HG03045 (cell line): ENCODE measurements at regions not wholly inside any gene's neighbourhood (a gene's known extent, or its start where the extent isn't known, plus 50 kb on each side); places are given as distances from the start of the nearest gene placed in this dataset.

ENCODE experiments used
- ATAC-seq: cut with Tn5 transposase; IDR thresholded peaks from one replicate; pipeline ENCODE4 v1.9.1; 2021; ENCODE audit warnings: mild to moderate bottlenecking, moderate library complexity; ENCODE audit not compliant: unreplicated experiment

GRCh38 chr5:8606231-8606630 lies 737.3 kb downstream of the MTRR start:
- no peak for ATAC-seq

GRCh38 chr5:8611067-8611466 lies 742.1 kb downstream of the MTRR start:
- ATAC-seq, result no peak

- ATAC-seq, result no peak
These were observed 744.2 kb downstream of the MTRR start for GRCh38 chr5:8613078-8613685.

GRCh38 chr5:8615142-8615858 lies 746.4 kb downstream of the MTRR start:
- ATAC-seq, result no peak

GRCh38 chr5:8628521-8628920 lies 759.6 kb downstream of the MTRR start:
- no peak for ATAC-seq

GRCh38 chr5:8633259-8633658 lies 764.3 kb downstream of the MTRR start:
- no peak for ATAC-seq

GRCh38 chr5:8633696-8634095 lies 764.7 kb downstream of the MTRR start:
- ATAC-seq, result no peak

GRCh38 chr5:8634219-8634618 lies 765.3 kb downstream of the MTRR start:
- ATAC-seq, result no peak

- ATAC-seq, result no peak
These were observed 773.0 kb downstream of the MTRR start for GRCh38 chr5:8641786-8642505.

- no peak for ATAC-seq
These were observed 775.4 kb downstream of the MTRR start for GRCh38 chr5:8644377-8644776.

GRCh38 chr5:8647111-8647510 lies 778.2 kb downstream of the MTRR start:
- ATAC-seq, result no peak

- ATAC-seq, result no peak
These were observed 781.2 kb downstream of the MTRR start for GRCh38 chr5:8650186-8650585.

GRCh38 chr5:8660133-8660893 lies 791.4 kb downstream of the MTRR start:
- no peak for ATAC-seq

- ATAC-seq, result no peak
These were observed 794.4 kb downstream of the MTRR start for GRCh38 chr5:8663374-8663773.

GRCh38 chr5:8675182-8675581 lies 806.2 kb downstream of the MTRR start:
- no peak for ATAC-seq

- no peak for ATAC-seq
These were observed 807.7 kb downstream of the MTRR start for GRCh38 chr5:8676695-8677094.

- ATAC-seq, result no peak
These were observed 813.4 kb downstream of the MTRR start for GRCh38 chr5:8682381-8682780.

GRCh38 chr5:8683496-8683895 lies 814.5 kb downstream of the MTRR start:
- ATAC-seq, result no peak

GRCh38 chr5:8685704-8686103 lies 816.8 kb downstream of the MTRR start:
- no peak for ATAC-seq

GRCh38 chr5:8686707-8687106 lies 817.8 kb downstream of the MTRR start:
- no peak for ATAC-seq

GRCh38 chr5:8689773-8690172 lies 820.8 kb downstream of the MTRR start:
- ATAC-seq, result no peak
